H1 (cell line): ENCODE measurements at regions not wholly inside any gene's neighbourhood (a gene's known extent, or its start where the extent isn't known, plus 50 kb on each side); places are given as distances from the start of the nearest gene placed in this dataset.

Experiments
- CTCF ChIP-seq, 3 experiments: IDR thresholded peaks; 1 replicate in 2 of 3; 2 replicates in 1 of 3; pipeline versions ENCODE4 v1.5.1 to v1.6.1; 2011; ENCODE audit warnings: low read length in 3 of 3, mild to moderate bottlenecking in 3 of 3, inconsistent platforms in 2 of 3, low read depth in 1 of 3, moderate library complexity in 1 of 3; ENCODE audit not compliant: insufficient read depth in 1 of 3; ENCODE audit errors: control extremely low read depth in 1 of 3
- RAD21 ChIP-seq, 2 experiments: IDR thresholded peaks in 1 of 2; conservative IDR thresholded peaks in 1 of 2; 2 replicates each; pipeline ENCODE4 v1.6.1; 2011; ENCODE audit warnings: low read depth in 2 of 2, low read length in 2 of 2, improper control_type of control experiment in 1 of 2, inconsistent platforms in 1 of 2, mild to moderate bottlenecking in 1 of 2, moderate library complexity in 1 of 2

GRCh38 chr3:194760494-194761137 is 74.9 kb downstream of the FAM43A start:
- TF ChIP-seq CTCF (IDR thresholded peaks at IDR 0.05; ENCODE audit: control extremely low read depth in 1 of 3, insufficient read depth in 1 of 3, low read depth in 1 of 3, low read length in 3 of 3) (no peak), RAD21 (IDR thresholded peaks at IDR 0.05 in 1 of 2, conservative IDR thresholded peaks at IDR 0.05 in 1 of 2; ENCODE audit: low read depth in 2 of 2, low read length in 2 of 2) (no peak)
